ENCODE measurements at regions not wholly inside any gene's neighbourhood (a gene's known extent, or its start where the extent isn't known, plus 50 kb on each side); places are given as distances from the start of the nearest gene placed in this dataset.
"Not testable (repeated sequence)": the region's sequence is repeated elsewhere in the genome, so short reads cannot be mapped to it uniquely, and the experiment has no call there.

GRCh38 chr15:26197060-26197459 is 333.9 kb upstream of the ATP10A start:
- no peaks in the 10 kb centered on the region for H3K4me1 Mint-ChIP-seq (ENCODE audit: low read depth)
- DNase-seq, result no peak
- no peak overlapping the region for H3K4me3 Mint-ChIP-seq
- no peaks in the 10 kb centered on the region for H3K36me3 Mint-ChIP-seq (ENCODE audit: low read depth)
- no peaks in the 10 kb centered on the region for H3K9me3 Mint-ChIP-seq
- ChIA-PET POLR2A (no interaction called here), CTCF (no interaction called here)
- intact Hi-C loops (cut with micrococcal nuclease), result no loop called here
- H3K27me3 Mint-ChIP-seq, result no peaks in the 10 kb centered on the region
- no peak for TF ChIP-seq CTCF (IDR thresholded peaks at IDR 0.05)
- ATAC-seq, result no peak
- no peak overlapping the region for H3K27ac Mint-ChIP-seq

DNA sequence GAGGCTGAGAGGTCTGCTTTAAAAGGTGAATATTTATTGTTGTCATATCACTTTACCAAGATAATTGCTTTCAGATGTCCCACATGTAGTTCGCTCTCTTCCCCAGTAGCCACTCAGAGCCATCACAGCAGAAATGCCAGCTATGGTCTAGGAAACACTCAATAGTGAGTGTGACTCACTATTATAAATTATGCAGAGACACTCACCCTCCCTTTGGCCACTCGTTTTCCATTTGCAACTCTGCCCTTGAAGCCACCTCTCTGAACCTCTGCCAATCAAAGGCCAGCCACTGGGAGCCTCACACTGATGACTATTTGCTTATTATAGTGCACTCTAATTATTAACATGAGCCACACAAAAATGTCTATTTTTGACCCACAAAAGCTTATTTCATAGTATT is 328.1 kb upstream of the ATP10A start:
- CTCF ChIA-PET, result no interaction called here
- no peak for TF ChIP-seq CTCF (IDR thresholded peaks at IDR 0.05)
- DNase-seq (no peak), ATAC-seq (no peak)
- POLR2A ChIA-PET, result no interaction called here
- Mint-ChIP-seq H3K9me3 (no peaks in the 10 kb centered on the region), H3K4me1 (ENCODE audit: low read depth) (no peaks in the 10 kb centered on the region), H3K36me3 (ENCODE audit: low read depth) (no peaks in the 10 kb centered on the region), H3K27me3 (no peaks in the 10 kb centered on the region), H3K4me3 (no peak overlapping the region), H3K27ac (no peak overlapping the region)
- intact Hi-C loops (cut with micrococcal nuclease), result no loop called here

- CTCF ChIA-PET; ATAC-seq; H3K36me3 Mint-ChIP-seq (ENCODE audit: low read depth); DNase-seq; intact Hi-C loops (cut with micrococcal nuclease); H3K9me3 Mint-ChIP-seq; H3K27ac Mint-ChIP-seq; H3K4me1 Mint-ChIP-seq (ENCODE audit: low read depth); H3K4me3 Mint-ChIP-seq; H3K27me3 Mint-ChIP-seq: not testable (repeated sequence)
- POLR2A ChIA-PET, result interaction anchor here (0.6 kb wide), 1 partner anchor 819 kb away, joined by 4 read pairs; no protein-coding TSS in a partner anchor
Observed at GRCh38 chr15:26186138-26186537, 323.0 kb upstream of the ATP10A start.

GRCh38 chr15:26182441-26182840 is 319.3 kb upstream of the ATP10A start:
- ChIA-PET POLR2A (no interaction called here), CTCF (no interaction called here)
- no peak overlapping the region for H3K27ac Mint-ChIP-seq
- no peak overlapping the region for H3K4me3 Mint-ChIP-seq
- H3K9me3 Mint-ChIP-seq, result peaks cover 2% of the 10 kb centered on the region
- no peak for DNase-seq
- intact Hi-C loops (cut with micrococcal nuclease), result no loop called here
- H3K27me3 Mint-ChIP-seq, result no peaks in the 10 kb centered on the region
- TF ChIP-seq CTCF (IDR thresholded peaks at IDR 0.05), result no peak
- no peak for ATAC-seq
- no peaks in the 10 kb centered on the region for H3K36me3 Mint-ChIP-seq (ENCODE audit: low read depth)
- no peaks in the 10 kb centered on the region for H3K4me1 Mint-ChIP-seq (ENCODE audit: low read depth)

- DNase-seq (no peak), ATAC-seq (no peak)
- TF ChIP-seq CTCF (IDR thresholded peaks at IDR 0.05), result no peak
- Mint-ChIP-seq H3K27me3 (no peaks in the 10 kb centered on the region), H3K4me3 (no peak overlapping the region), H3K36me3 (ENCODE audit: low read depth) (no peaks in the 10 kb centered on the region), H3K9me3 (no peaks in the 10 kb centered on the region), H3K27ac (no peak overlapping the region), H3K4me1 (ENCODE audit: low read depth) (no peaks in the 10 kb centered on the region)
- POLR2A ChIA-PET, result no interaction called here
- CTCF ChIA-PET, result no interaction called here
- intact Hi-C loops (cut with micrococcal nuclease), result no loop called here
Observed at GRCh38 chr15:26179906-26180305, 316.8 kb upstream of the ATP10A start.

DNA sequence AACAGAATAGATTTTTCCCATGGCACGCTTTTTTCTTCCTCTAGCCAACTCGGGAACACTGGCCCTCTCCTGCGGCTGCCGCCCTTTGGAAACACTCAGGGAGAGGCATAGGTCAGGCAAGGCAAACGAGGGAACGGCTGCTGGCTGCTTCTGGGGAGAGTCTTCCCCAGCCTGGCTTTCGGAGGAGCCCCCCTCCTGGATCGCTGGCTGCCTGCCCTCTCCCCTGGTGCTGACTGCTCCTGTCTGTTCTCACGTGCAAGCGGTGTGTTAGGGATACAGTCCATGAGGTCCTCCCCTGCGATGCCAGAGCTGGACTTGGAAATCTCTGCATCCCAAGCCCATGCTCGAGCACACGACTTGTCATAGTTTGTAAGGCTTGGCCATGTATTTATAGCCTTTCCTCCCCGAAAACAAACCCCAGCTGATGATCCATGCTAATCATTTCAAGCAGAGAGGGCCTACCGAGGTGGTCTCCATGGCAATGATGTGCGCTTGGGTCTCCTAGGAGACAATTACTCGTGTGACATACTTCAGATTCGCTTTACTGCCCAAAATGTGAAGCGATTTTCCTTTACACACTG is 315.6 kb upstream of the ATP10A start:
- Mint-ChIP-seq H3K4me1 (ENCODE audit: low read depth) (no peaks in the 10 kb centered on the region), H3K9me3 (no peaks in the 10 kb centered on the region), H3K27ac (no peak overlapping the region), H3K4me3 (no peak overlapping the region), H3K27me3 (no peaks in the 10 kb centered on the region), H3K36me3 (ENCODE audit: low read depth) (no peaks in the 10 kb centered on the region)
- no peak for DNase-seq
- intact Hi-C loops (cut with micrococcal nuclease), result no loop called here
- no peak for ATAC-seq
- no peak for TF ChIP-seq CTCF (IDR thresholded peaks at IDR 0.05)
- CTCF ChIA-PET, result no interaction called here
- POLR2A ChIA-PET, result no interaction called here
